ENCODE measurements at regions not wholly inside any gene's neighbourhood (a gene's known extent, or its start where the extent isn't known, plus 50 kb on each side); places are given as distances from the start of the nearest gene placed in this dataset.

DNA sequence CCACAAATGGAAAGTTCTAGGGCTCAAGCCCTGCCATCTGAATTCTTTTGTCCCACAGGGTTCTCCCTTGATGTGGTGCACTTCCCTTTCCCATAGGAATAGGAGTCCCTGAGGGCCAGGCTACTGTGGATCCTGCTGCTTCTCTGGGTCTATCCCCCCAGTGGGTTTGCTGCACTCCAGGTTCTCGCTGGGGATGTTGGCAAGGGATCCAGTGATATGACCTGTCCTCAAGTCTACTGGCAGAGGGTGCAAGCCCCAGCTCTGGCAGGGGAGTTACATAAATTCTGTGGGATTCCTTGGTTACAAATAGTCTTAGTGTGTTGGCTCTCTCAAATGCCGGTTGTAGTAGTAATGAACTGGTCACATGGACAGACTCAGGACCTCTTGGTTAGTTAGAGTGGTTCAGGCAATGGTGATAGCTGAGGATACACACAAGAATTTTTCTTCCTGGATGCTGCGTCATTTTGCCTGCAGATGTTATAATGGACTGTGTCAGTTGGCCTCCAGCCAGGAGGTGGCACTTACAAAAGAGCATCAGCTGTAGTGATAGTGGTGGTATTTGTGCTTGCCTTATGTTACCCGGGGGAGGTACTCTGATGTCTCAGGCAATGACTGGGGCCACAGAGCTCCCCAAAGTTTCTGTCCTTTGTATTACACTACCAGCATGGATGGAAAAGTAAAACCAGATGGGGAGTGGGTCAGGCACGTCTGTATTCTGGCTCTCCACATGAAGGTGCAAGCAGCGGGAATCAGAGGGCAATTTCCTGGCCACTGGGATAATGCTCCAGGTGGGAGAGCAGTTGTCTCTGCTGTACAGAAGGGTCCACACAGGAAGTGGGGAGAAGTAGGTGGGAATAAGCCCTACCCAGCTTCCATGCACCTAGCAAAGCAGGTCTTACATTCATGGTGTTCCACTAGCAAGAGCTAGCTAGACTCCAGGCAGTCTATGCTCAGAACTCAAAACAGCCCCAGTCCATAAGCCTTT lies 267.9 kb downstream of the SOX11 start:
- DNase-seq = no peak
- Mint-ChIP-seq H3K4me3 (no peak overlapping the region), H3K9me3 (no peaks in the 10 kb centered on the region), H3K36me3 (ENCODE audit: low read depth) (no peaks in the 10 kb centered on the region), H3K27ac (no peak overlapping the region), H3K27me3 (no peaks in the 10 kb centered on the region), H3K4me1 (no peaks in the 10 kb centered on the region)
- CTCF ChIA-PET = no interaction called here
- POLR2A ChIA-PET = interaction anchor here (1.2 kb wide), 1 partner anchor 1337 kb away, joined by 3 read pairs; no protein-coding TSS in a partner anchor

DNA sequence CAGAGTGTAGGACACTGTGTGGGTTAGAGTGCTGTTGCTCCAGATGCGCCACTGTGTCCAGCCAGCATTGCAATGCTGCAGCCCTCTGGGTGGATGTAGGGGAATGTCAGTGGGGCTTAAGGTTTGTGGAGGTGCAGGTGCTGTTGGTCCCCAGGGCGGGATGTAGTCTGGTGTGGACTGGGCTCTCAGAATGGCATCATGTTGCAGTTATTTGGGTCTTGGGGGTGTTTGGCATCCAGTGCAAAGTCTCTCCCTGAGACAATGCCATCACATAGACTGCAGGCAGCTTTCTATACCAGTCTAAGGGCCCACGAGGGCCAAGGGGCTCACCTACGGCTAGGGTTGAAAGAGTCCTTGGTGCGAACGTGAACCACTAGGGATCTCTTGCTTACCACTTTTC lies 275.3 kb downstream of the SOX11 start:
- Mint-ChIP-seq H3K9me3 (no peaks in the 10 kb centered on the region), H3K27me3 (no peaks in the 10 kb centered on the region), H3K4me1 (no peaks in the 10 kb centered on the region), H3K4me3 (no peak overlapping the region), H3K36me3 (ENCODE audit: low read depth) (no peaks in the 10 kb centered on the region), H3K27ac (no peak overlapping the region)
- DNase-seq = no peak
- CTCF ChIA-PET = interaction anchor here (1.2 kb wide), 1 partner anchor 9 kb away, joined by 3 read pairs; no protein-coding TSS in a partner anchor
- POLR2A ChIA-PET = no interaction called here

DNA sequence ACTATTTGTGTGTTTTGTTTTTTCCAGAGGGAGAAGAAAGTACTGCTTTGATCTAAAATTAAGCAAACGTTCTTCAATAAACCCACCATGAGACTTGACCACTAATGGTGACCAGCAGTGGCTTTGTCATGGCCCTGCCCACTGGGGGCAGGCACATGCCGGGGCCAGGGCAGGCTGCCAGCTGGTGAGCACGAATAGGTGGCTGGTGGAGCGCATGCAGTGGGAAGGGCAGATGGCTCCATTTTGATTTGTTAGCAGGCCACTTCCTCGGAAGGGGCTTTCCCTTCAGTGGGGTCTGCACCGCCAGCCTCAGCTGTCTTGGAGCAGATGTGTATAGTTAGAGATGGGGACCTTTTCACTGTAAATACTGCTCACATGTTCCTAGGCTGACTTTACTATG lies 277.1 kb downstream of the SOX11 start:
- no peak overlapping the region for H3K27ac Mint-ChIP-seq
- H3K9me3 Mint-ChIP-seq = no peaks in the 10 kb centered on the region
- H3K27me3 Mint-ChIP-seq = no peaks in the 10 kb centered on the region
- ChIA-PET CTCF (no interaction called here), POLR2A (no interaction called here)
- no peaks in the 10 kb centered on the region for H3K4me1 Mint-ChIP-seq
- no peak for DNase-seq
- no peaks in the 10 kb centered on the region for H3K36me3 Mint-ChIP-seq (ENCODE audit: low read depth)
- no peak overlapping the region for H3K4me3 Mint-ChIP-seq

DNA sequence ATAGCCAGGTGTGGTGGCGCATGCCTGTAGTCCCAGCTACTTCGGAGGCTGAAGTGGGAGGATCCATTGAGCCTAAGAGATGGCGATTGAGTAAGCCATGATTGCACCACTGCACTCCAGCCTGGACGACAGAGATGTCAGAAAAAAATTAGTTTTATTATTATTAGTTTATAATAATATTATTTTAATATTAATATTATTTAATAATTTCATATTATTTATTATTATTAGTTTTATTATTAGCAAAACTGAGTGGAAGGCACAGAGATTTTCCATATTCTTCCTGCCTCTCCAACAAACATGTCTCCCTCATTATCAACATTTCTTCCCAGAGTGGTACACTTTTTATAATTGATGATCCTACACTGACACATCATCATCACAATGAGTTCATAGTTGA lies 278.2 kb downstream of the SOX11 start:
- no peaks in the 10 kb centered on the region for H3K36me3 Mint-ChIP-seq (ENCODE audit: low read depth)
- H3K27me3 Mint-ChIP-seq = no peaks in the 10 kb centered on the region
- H3K9me3 Mint-ChIP-seq = no peaks in the 10 kb centered on the region
- H3K4me3 Mint-ChIP-seq = no peak overlapping the region
- no peaks in the 10 kb centered on the region for H3K4me1 Mint-ChIP-seq
- POLR2A ChIA-PET = no interaction called here
- no peak for DNase-seq
- H3K27ac Mint-ChIP-seq = no peak overlapping the region
- CTCF ChIA-PET = no interaction called here

DNA sequence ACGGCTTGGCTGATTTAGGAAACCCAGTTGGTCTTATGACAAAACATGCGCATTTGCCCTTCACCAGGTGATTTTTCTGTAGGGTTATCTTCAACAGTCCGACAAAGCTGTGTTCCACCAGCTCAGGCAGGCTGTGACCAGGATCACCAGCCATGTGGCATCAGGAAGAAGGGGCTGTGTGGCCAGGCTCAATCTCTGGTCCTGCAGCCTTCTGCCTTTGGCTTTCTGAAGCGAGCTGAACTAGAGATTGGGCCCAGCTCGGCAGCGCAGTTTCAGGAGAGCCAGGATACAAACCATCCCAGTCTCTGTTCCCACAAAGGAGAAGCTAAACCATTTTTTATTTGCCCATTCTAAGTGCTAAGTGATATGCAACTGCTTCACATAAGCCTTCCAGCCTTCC lies 282.3 kb downstream of the SOX11 start:
- ChIA-PET POLR2A (no interaction called here), CTCF (no interaction called here)
- H3K36me3 Mint-ChIP-seq (ENCODE audit: low read depth) = no peaks in the 10 kb centered on the region
- no peak overlapping the region for H3K4me3 Mint-ChIP-seq
- no peak for DNase-seq
- no peak overlapping the region for H3K27ac Mint-ChIP-seq
- H3K4me1 Mint-ChIP-seq = no peaks in the 10 kb centered on the region
- H3K27me3 Mint-ChIP-seq = no peaks in the 10 kb centered on the region
- H3K9me3 Mint-ChIP-seq = no peaks in the 10 kb centered on the region

DNA sequence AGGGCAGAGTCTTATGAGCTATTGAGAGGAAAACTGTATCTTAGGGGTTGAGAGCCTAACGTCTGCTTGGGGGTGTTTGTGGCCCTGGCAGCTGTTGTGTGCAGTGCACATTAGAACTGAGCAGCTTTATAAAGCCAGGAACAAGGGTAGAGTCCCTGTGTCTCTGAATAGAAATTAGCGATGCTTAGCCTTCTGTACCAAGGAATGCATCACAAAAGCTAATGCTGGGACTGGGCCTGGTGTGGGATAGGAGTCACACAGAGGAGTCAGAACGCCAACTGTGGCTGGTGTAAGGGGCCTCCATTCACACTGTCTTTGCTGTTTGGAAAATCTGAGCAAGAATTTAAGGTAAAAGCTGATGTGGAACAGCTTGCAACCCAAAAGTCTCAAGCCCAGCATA lies 283.2 kb downstream of the SOX11 start:
- ChIA-PET CTCF (no interaction called here), POLR2A (no interaction called here)
- DNase-seq = no peak
- Mint-ChIP-seq H3K27ac (no peak overlapping the region), H3K4me1 (no peaks in the 10 kb centered on the region), H3K9me3 (no peaks in the 10 kb centered on the region), H3K27me3 (no peaks in the 10 kb centered on the region), H3K4me3 (no peak overlapping the region), H3K36me3 (ENCODE audit: low read depth) (no peaks in the 10 kb centered on the region)

DNA sequence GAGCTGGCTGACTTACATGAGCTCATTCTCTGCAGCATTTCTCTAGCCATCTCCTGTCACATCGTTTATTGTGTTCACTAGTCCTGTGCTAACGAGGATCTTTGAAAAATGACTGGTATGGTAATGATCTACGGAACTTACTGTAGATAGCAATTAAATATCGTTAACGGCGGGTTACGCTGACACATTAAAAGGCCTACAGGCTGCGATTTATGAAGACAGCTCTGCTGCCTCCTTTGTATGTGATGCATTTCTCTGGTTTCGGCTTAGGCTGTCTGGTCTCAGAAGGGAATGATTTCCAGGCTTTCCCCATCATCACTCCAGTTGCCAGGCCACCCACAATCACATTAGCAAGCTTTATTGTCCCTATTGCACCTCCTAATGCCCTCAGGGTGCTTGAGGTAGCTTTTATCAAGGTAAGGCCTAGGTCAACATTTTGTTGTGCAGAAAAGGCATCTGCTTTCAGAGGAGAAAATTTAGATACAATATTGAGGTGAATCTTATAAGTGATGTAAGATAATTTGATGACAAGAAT lies 284.4 kb downstream of the SOX11 start:
- Mint-ChIP-seq H3K9me3 (no peaks in the 10 kb centered on the region), H3K27me3 (no peaks in the 10 kb centered on the region), H3K4me3 (no peak overlapping the region), H3K4me1 (no peaks in the 10 kb centered on the region), H3K36me3 (ENCODE audit: low read depth) (no peaks in the 10 kb centered on the region), H3K27ac (no peak overlapping the region)
- ChIA-PET POLR2A (no interaction called here), CTCF (interaction anchor here (0.8 kb wide), 1 partner anchor 9 kb away, joined by 3 read pairs; no protein-coding TSS in a partner anchor)
- no peak for DNase-seq

DNA sequence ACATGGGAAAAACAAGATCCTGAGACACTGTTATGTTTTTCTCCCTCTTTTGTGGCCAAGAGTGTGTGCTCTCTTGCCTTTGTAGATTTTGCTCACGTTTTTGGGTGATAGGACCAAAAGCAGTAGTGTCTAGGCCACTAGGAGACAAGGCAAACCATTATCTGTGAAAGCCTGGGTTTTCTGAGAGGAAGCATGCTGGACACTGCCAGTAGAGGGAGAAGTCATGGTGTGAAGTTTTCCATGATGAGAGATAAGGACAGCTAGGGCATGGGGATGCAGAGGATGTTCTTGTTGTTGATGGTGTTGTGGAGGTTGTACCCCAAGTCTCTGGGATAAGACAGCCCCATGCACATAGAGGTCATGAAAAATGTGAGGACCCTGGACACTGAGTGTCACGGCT lies 285.3 kb downstream of the SOX11 start:
- Mint-ChIP-seq H3K27me3 (no peaks in the 10 kb centered on the region), H3K4me1 (no peaks in the 10 kb centered on the region), H3K27ac (no peak overlapping the region), H3K4me3 (no peak overlapping the region), H3K9me3 (no peaks in the 10 kb centered on the region), H3K36me3 (ENCODE audit: low read depth) (no peaks in the 10 kb centered on the region)
- DNase-seq = no peak
- ChIA-PET POLR2A (no interaction called here), CTCF (no interaction called here)

DNA sequence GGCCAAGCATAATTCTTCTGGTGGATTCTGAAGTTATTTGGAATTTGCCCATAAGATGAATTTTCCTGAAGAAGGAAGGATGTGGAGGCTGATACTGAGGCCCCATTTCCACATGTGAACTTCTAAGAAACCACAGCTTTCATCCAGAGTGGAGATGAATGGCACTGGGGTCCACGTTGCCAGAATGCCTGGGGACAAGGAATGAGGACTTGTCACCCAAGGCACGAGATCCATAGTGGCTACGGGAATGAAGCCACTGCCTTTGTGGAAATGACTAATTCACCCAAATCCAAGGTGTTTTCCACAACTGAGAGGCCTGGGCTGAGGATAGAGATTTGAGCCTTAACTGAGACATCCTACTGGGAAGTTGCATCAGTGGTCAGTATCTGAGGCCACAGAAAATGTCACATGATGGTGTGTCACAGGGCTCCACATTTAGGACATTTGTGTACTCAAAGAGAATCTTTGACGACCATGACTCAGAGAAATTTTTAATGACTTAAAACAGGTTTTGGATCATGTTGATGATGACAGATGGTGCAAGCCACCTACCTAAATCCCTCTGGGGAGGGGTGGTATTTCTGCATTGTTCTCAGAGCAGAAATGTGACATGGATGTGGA lies 286.1 kb downstream of the SOX11 start:
- CTCF ChIA-PET = no interaction called here
- POLR2A ChIA-PET = no interaction called here
- no peaks in the 10 kb centered on the region for H3K4me1 Mint-ChIP-seq

DNA sequence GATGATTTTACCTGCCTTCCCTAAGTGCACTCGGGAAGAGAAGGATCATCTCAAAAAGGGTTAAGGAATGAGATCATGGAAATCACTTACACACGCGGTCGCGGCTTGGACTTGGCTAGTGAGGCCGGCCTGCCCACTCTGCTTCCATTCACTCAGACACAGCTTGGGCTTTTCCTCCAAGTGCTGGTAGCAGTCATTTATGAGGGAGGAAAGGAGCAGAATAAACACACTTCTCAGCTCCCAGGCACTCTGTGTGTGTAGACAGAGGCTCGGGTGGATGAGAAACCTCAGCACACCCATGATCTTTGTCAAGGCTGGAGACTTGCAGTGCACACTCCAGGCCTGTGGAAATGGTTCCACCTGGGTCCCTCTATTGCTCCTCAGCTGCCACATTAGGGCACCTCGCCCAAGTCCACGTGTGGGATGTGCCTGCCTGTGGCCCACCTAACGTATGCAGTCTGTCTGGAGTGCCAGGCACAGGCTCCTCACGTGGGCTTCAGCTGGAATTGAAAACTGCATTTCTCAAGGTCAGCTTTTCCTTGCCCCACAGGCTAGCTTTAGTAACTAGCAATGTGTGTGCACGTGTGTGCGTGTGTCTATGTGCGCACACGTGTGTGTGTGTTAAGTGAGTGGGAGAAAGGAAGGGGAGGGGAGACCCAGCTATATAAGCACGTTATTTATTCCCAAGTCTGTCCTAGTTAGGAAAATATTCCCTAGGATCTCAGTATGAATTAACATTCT lies 288.4 kb downstream of the SOX11 start:
- no peak for DNase-seq
- ChIA-PET CTCF (no interaction called here), POLR2A (no interaction called here)
- H3K4me1 Mint-ChIP-seq = no peaks in the 10 kb centered on the region
- no peaks in the 10 kb centered on the region for H3K9me3 Mint-ChIP-seq
- no peak overlapping the region for H3K27ac Mint-ChIP-seq
- no peaks in the 10 kb centered on the region for H3K27me3 Mint-ChIP-seq
- no peak overlapping the region for H3K4me3 Mint-ChIP-seq
- no peaks in the 10 kb centered on the region for H3K36me3 Mint-ChIP-seq (ENCODE audit: low read depth)

More for the DNA sequence above, 286.1 kb downstream of the SOX11 start:
- DNase-seq = no peak
- H3K27me3 Mint-ChIP-seq = no peaks in the 10 kb centered on the region
- no peaks in the 10 kb centered on the region for H3K9me3 Mint-ChIP-seq
- no peak overlapping the region for H3K4me3 Mint-ChIP-seq
- no peak overlapping the region for H3K27ac Mint-ChIP-seq
- no peaks in the 10 kb centered on the region for H3K36me3 Mint-ChIP-seq (ENCODE audit: low read depth)

DNA sequence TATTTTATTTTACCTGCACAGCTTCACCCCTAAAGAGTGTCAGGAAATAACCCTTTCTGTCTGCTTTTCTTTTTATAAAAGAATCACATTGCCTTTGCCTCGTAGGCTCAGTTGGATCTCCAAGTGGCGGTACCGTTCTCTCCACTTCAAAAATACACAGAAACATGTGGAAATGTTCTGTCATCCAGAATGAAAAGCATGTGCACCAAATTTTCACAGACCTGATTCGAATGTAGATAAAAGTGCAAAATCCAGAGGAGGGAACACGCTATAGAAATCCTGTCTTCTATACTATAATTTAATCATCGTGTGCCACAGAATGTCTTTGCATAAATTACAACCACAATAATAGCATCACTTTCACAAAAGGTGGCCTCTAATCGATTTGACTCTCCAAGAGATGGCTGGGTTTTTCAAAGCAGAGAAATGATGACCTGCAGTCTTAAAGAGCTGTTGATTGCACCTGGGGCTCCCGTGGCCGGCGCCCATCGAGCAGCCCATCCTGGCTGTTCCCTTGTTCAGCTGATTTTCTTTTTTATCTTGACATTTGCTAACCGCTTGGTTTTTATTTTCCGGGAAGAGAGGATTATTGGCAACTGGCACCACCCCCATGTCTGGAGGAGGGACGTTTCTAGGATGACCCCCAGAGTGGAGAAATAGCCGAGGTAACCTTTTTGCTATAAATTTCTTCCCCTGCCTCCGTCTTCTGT lies 290.2 kb downstream of the SOX11 start:
- H3K9me3 Mint-ChIP-seq = no peaks in the 10 kb centered on the region
- no peak overlapping the region for H3K4me3 Mint-ChIP-seq
- no peak overlapping the region for H3K27ac Mint-ChIP-seq
- H3K4me1 Mint-ChIP-seq = no peaks in the 10 kb centered on the region
- DNase-seq = no peak
- ChIA-PET CTCF (interaction anchor here (1.3 kb wide), 1 partner anchor 10 kb away, joined by 4 read pairs; no protein-coding TSS in a partner anchor), POLR2A (interaction anchor here (0.6 kb wide), 1 partner anchor 26 kb away, joined by 3 read pairs; no protein-coding TSS in a partner anchor)
- H3K27me3 Mint-ChIP-seq = no peaks in the 10 kb centered on the region
- H3K36me3 Mint-ChIP-seq (ENCODE audit: low read depth) = no peaks in the 10 kb centered on the region

DNA sequence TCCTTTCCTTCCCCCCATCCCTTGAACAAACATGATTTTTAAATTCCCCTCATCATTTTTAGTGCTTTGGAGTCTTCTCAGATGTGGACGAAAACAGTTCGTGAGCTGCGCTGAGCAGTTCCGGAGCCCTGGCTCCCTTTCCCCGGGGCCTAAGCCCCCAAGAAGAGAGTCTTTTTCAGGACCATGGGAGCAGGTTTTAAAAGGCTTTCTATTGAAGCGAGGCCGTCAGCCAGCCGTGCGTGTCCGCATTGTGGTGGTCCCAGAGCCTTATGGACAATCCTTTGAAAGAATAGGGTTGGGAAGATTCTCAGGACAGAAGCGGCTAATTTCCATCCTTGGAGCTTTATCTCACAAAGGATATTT lies 290.7 kb downstream of the SOX11 start:
- no peak for DNase-seq
- Mint-ChIP-seq H3K4me1 (no peaks in the 10 kb centered on the region), H3K36me3 (ENCODE audit: low read depth) (no peaks in the 10 kb centered on the region), H3K4me3 (no peak overlapping the region), H3K27ac (no peak overlapping the region), H3K9me3 (no peaks in the 10 kb centered on the region), H3K27me3 (no peaks in the 10 kb centered on the region)
- POLR2A ChIA-PET = no interaction called here
- CTCF ChIA-PET = interaction anchor here (1.3 kb wide), 1 partner anchor 10 kb away, joined by 4 read pairs; no protein-coding TSS in a partner anchor
